Psoas muscle (tissue), 7 donors: ENCODE measurements at regions not wholly inside any gene's neighbourhood (a gene's known extent, or its start where the extent isn't known, plus 50 kb on each side); places are given as distances from the start of the nearest gene placed in this dataset.

Source experiments
- ATAC-seq, 4 donors: fragments of 200-7000 bp; cut with Tn5 transposase; one replicate each; pipeline ENCODE4 v1.9.1; 2020; ENCODE audit warnings: moderate library complexity in 3 of 4, mild to moderate bottlenecking in 2 of 4
- DNase-seq, 2 donors: peaks; one replicate each; pipeline ENCODE4 v3.0.0-alpha.2; 2020
- H3K27ac ChIP-seq: fragments of 200-600 bp; one replicate; pipeline ENCODE4 v1.8.0; 2022
- H3K27me3 ChIP-seq, 3 donors: fragments of 200-600 bp in 1 of 3; one replicate each; pipeline versions ENCODE4 v1.6.1 to v1.8.0; 2013 to 2022; ENCODE audit warnings: low read length in 2 of 3, mild to moderate bottlenecking in 2 of 3, moderate library complexity in 1 of 3; ENCODE audit not compliant: insufficient read depth in 3 of 3
- H3K36me3 ChIP-seq, 2 donors: fragments of 200-600 bp in 1 of 2; one replicate each; pipeline versions ENCODE4 v1.6.1 to v1.8.0; 2013 to 2022; ENCODE audit warnings: low read depth in 1 of 2, mild to moderate bottlenecking in 1 of 2, moderate library complexity in 1 of 2; ENCODE audit not compliant: insufficient read depth in 1 of 2
- H3K4me1 ChIP-seq: fragments of 200-600 bp; one replicate; pipeline ENCODE4 v1.8.0; 2022
- H3K4me3 ChIP-seq: fragments of 200-600 bp; one replicate; pipeline ENCODE4 v1.8.0; 2022; ENCODE audit warnings: mild to moderate bottlenecking
- H3K9me3 ChIP-seq: fragments of 200-600 bp; one replicate; pipeline ENCODE4 v1.8.0; 2022
- WGBS, 3 donors: extraction: QIAGEN DNeasy Blood & Tissue Kit; methylation state at CpG; one replicate each; pipeline versions ENCODE4 v1.1.6 to v1.1.7; 2013; 5-methylcytosine and 5-hydroxymethylcytosine counted together
- intact Hi-C, 2 donors: fragments of 100-400 bp; cut with DNase I; formaldehyde crosslinking; loops; one replicate each; pipeline versions ENCODE4 v1.11.0 to v1.14.2; 2022
- TF ChIP-seq, protein P1 (sequence below): fragments of 200-600 bp; IDR thresholded peaks from one replicate; pipeline ENCODE4 v1.8.0; 2022; ENCODE audit warnings: antibody characterized with exemption
- donor health status: healthy with polysubstance abuse.
- donor health status: DM: no; HTN: no; CAD: no; lungs with moderate emphysema.
- donor health status: Bipolar disorder and iron deficiency.
- donor health status: healthy.
- donor health status: DM: yes; HTN: yes; CAD: no.
- donor health status: DM: no; HTN: no; CAD: no.
- donor health status: DM: yes; HTN: yes; CAD: no.

DNA sequence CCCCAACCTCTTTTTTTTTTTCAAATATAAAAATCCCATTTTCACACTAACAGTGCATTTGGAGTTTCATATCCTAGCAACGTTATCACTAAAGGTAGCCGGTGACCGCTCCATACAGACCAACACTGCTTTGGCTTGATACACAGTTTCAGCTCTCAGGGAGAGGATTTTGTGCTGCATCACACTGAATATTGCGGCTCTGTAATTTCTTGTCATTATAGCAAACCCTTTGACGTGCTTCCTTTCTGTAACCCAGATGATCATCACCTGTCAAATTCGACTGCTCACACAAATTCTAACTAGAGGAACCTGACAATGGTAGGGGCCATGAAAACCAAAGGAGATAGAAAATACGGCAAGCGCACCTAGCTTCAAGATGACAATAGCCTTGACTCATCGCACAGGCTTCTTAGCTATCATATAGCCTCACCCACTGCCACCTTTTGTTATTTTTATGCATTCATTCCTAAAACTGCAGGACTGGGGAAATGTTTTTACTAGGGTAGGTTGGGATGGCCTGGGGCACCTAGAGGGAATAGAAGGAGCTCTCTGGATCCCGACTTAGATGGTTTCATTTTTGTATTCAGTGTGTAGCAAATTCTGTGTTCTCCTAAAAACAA lies 582.9 kb upstream of the PIK3C3 start:
- 83 to 90% (median 85%) methylated on average over 10 of the region's 10 CpGs for WGBS, 3 donors
- intact Hi-C loops: no loop called here
- H3K9me3 ChIP-seq: no peaks in the 10 kb centered on the region
- H3K4me3 ChIP-seq: no peak overlapping the region
- ATAC-seq (no peak), DNase-seq (no peak)
- no peaks in the 10 kb centered on the region for H3K36me3 ChIP-seq
- TF ChIP-seq, protein P1, sequence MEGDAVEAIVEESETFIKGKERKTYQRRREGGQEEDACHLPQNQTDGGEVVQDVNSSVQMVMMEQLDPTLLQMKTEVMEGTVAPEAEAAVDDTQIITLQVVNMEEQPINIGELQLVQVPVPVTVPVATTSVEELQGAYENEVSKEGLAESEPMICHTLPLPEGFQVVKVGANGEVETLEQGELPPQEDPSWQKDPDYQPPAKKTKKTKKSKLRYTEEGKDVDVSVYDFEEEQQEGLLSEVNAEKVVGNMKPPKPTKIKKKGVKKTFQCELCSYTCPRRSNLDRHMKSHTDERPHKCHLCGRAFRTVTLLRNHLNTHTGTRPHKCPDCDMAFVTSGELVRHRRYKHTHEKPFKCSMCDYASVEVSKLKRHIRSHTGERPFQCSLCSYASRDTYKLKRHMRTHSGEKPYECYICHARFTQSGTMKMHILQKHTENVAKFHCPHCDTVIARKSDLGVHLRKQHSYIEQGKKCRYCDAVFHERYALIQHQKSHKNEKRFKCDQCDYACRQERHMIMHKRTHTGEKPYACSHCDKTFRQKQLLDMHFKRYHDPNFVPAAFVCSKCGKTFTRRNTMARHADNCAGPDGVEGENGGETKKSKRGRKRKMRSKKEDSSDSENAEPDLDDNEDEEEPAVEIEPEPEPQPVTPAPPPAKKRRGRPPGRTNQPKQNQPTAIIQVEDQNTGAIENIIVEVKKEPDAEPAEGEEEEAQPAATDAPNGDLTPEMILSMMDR: no peak
- H3K27ac ChIP-seq: no peak overlapping the region
- H3K4me1 ChIP-seq: no peaks in the 10 kb centered on the region
- no peaks in the 10 kb centered on the region for H3K27me3 ChIP-seq

DNA sequence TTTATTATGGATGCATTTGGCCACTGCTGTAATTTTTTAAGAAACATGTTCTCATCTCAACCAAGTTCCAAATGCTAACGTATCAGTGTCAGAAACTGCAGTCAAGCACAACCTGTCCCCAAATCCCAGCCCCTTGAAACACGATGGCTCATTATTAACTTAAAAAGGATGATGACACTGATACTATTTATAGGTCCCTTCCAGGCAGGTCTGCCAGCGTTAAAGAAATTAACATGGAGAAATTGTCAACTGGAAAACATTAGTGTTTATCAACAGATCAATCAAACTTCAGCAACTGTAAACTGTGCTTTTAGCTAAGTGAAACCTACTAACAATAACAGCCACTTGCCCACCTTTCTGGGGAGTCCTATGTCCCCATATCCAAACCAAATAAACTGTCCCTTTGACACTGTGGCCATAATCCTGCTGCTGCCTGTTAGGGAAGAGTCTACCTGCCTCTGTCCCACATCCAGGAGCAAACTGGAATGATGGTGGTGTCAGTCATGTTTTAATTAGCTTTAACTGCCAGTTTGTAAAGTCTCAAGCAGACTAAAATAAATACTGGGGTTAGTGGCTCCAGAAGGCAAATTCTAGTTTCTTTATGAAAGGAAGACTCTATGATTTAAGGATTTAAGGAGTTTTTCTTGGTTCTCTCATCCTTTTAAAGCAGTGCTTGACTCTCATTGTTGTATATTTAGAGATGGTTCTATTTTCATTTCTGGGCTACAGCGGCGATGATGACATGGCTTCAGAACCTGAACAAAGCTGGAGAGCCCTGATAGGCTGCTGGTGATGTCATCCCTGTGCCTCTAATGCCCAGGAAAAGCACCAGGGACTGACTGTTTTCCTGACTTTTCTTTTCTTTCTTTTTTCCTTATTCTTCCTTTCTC lies 583.6 kb upstream of the PIK3C3 start:
- Histone ChIP-seq H3K4me3 (no peak overlapping the region), H3K36me3 (no peaks in the 10 kb centered on the region), H3K9me3 (no peaks in the 10 kb centered on the region), H3K27ac (no peak overlapping the region), H3K27me3 (no peaks in the 10 kb centered on the region), H3K4me1 (no peaks in the 10 kb centered on the region)
- ATAC-seq (no peak), DNase-seq (no peak)
- intact Hi-C loops: no loop called here
- 57 to 70% (median 64%) methylated on average over 5 of the region's 5 CpGs for WGBS, 3 donors
- TF ChIP-seq, protein P1: no peak

DNA sequence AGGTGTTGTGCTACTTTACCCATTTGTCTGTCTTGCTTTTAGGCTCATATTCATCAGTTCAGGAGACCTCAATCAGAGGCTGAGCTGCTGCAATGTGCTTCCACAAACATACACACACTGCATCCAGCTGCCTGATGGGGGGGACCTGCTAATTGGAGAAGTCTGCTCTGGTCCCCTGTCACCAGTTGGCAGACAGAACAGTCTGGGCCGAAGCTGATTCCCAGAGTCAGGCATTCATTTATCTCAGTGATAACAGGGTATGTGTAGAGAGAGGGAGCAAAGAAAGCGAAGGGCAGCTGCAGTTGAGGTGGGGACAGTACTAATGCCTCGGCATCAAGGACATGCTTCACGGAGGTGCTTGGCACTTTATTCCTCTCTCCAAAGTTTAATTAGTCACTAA lies 584.3 kb upstream of the PIK3C3 start:
- 71 to 81% (median 78%) methylated on average over 4 of the region's 4 CpGs for WGBS, 3 donors
- intact Hi-C loops: no loop called here
- no peak overlapping the region for H3K27ac ChIP-seq

DNA sequence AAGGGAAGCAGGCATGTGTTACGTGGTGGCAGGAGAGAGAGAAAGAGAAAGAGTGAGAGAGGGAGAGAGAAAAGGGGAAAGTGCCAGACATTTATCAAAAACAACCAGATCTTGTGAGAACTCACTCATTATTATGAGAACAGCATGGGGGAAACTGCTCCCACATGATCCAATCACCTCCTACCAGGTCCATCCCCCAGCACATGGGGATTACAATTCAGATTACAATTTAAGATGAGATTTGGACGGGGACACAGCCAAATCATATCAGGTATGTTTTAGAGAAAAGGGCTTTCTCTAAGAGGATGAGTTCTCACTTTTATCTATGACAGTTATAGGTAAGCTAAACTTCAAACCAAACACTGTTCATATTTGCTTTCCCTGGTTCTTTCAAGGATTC lies 597.3 kb upstream of the PIK3C3 start:
- ATAC-seq (no peak), DNase-seq (no peak)
- TF ChIP-seq, protein P1: no peak
- Histone ChIP-seq H3K27ac (no peak overlapping the region), H3K27me3 (no peaks in the 10 kb centered on the region), H3K4me3 (no peak overlapping the region), H3K36me3 (no peaks in the 10 kb centered on the region), H3K4me1 (no peaks in the 10 kb centered on the region), H3K9me3 (peaks cover 3% of the 10 kb centered on the region)
- intact Hi-C loops: no loop called here
- 74 to 76% (median 74%) methylated on average over 2 of the region's 2 CpGs for WGBS, 3 donors

More for the DNA sequence above, 584.3 kb upstream of the PIK3C3 start:
- Histone ChIP-seq H3K4me3 (no peak overlapping the region), H3K9me3 (no peaks in the 10 kb centered on the region), H3K36me3 (no peaks in the 10 kb centered on the region), H3K4me1 (no peaks in the 10 kb centered on the region), H3K27me3 (no peaks in the 10 kb centered on the region)
- no peak for DNase-seq
- no peak for ATAC-seq
- TF ChIP-seq, protein P1: no peak
